Hepatocyte (in vitro differentiated cells): ENCODE measurements at regions not wholly inside any gene's neighbourhood (a gene's known extent, or its start where the extent isn't known, plus 50 kb on each side); places are given as distances from the start of the nearest gene placed in this dataset.

ENCODE experiments used
- EZH2phosphoT487 ChIP-seq: fragments of 200-600 bp; sonication (generic); IDR thresholded peaks from one replicate; pipeline ENCODE4 v1.6.1; 2018; ENCODE audit warnings: antibody characterized with exemption, mild to moderate bottlenecking, low read depth, moderate library complexity; ENCODE audit not compliant: unreplicated experiment, severe bottlenecking
- TF ChIP-seq, protein P1 (sequence below): fragments of 200-600 bp; sonication (generic); IDR thresholded peaks from 2 replicates; pipeline ENCODE4 v1.5.1; 2016; ENCODE audit warnings: antibody characterized with exemption, mild to moderate bottlenecking; ENCODE audit not compliant: poor library complexity

DNA sequence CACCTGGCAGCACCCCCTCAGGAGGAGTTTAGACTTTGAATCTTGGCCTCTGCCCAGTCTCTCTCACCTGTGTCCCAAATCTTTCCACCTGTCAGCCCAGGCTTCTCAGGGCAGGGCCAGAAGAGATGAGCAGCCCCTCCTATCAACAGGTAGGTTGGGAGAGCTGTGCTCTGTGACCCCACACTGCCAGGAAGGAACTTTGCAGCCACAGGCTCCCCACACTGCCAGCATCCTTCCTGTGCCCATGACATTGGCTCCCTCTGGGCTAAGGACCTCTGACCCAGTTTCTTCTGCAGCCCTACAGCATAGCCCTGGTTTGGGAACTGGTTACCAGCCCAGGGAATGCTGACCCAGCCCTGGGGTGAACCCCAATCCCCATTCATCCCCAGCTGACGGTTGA lies 115.7 kb upstream of the IQSEC1 start:
- TF ChIP-seq EZH2phosphoT487, result no peak
- TF ChIP-seq, protein P1, sequence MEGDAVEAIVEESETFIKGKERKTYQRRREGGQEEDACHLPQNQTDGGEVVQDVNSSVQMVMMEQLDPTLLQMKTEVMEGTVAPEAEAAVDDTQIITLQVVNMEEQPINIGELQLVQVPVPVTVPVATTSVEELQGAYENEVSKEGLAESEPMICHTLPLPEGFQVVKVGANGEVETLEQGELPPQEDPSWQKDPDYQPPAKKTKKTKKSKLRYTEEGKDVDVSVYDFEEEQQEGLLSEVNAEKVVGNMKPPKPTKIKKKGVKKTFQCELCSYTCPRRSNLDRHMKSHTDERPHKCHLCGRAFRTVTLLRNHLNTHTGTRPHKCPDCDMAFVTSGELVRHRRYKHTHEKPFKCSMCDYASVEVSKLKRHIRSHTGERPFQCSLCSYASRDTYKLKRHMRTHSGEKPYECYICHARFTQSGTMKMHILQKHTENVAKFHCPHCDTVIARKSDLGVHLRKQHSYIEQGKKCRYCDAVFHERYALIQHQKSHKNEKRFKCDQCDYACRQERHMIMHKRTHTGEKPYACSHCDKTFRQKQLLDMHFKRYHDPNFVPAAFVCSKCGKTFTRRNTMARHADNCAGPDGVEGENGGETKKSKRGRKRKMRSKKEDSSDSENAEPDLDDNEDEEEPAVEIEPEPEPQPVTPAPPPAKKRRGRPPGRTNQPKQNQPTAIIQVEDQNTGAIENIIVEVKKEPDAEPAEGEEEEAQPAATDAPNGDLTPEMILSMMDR, result no peak
